ENCODE measurements at regions not wholly inside any gene's neighbourhood (a gene's known extent, or its start where the extent isn't known, plus 50 kb on each side); places are given as distances from the start of the nearest gene placed in this dataset.

DNA sequence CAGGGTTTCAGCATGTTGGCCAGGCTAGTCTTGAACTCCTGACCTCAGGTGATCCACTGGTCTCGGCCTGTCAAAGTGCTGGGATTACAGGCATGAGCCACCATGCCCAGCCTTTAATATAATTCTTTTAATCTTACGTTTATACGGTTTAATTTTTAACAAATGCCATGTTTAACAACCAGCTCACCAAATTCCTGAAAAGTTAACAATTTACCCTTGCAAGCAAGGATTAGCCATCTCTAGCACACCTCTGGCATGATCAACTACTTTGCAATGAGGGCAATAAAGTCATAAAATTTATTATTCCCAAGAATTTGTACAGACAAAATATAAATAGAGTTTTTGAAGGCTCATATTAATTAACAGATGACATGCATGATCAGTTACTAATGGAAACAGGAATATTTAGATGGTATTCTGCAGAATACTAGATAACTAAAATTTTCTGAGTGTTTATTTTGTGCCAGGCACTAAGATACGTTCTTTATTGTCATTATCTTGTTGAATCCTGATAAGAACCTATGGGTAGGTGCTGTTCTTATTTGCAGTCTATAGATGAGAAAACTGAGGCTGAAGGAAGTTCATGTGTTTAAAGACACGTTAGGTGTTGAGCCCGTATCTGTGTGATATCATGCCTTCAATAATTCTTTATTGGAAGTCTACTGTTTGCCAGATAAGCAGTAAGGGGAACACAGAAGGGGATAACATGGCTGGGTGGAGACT lies 190.1 kb downstream of the CDCA7 start:
- H3K4me1 ChIP-seq, result no peaks in the 10 kb centered on the region
- WGBS, 3 donors, result 78 to 84% (median 82%) methylated on average over 6 of the region's 6 CpGs
- H3K36me3 ChIP-seq (ENCODE audit: insufficient read depth in 1 of 2, low read depth in 1 of 2), result no peaks in the 10 kb centered on the region
- H3K4me3 ChIP-seq, result no peak overlapping the region
- no peaks in the 10 kb centered on the region for H3K27me3 ChIP-seq (ENCODE audit: insufficient read depth in 3 of 3, low read length in 2 of 3)
- DNase-seq (no peak), ATAC-seq (no peak)
- H3K9me3 ChIP-seq, result no peaks in the 10 kb centered on the region
- TF ChIP-seq, protein P1, sequence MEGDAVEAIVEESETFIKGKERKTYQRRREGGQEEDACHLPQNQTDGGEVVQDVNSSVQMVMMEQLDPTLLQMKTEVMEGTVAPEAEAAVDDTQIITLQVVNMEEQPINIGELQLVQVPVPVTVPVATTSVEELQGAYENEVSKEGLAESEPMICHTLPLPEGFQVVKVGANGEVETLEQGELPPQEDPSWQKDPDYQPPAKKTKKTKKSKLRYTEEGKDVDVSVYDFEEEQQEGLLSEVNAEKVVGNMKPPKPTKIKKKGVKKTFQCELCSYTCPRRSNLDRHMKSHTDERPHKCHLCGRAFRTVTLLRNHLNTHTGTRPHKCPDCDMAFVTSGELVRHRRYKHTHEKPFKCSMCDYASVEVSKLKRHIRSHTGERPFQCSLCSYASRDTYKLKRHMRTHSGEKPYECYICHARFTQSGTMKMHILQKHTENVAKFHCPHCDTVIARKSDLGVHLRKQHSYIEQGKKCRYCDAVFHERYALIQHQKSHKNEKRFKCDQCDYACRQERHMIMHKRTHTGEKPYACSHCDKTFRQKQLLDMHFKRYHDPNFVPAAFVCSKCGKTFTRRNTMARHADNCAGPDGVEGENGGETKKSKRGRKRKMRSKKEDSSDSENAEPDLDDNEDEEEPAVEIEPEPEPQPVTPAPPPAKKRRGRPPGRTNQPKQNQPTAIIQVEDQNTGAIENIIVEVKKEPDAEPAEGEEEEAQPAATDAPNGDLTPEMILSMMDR (IDR thresholded peaks at IDR 0.05), result no peak
- H3K27ac ChIP-seq, result no peak overlapping the region
- intact Hi-C loops (cut with DNase I), result no loop called here

DNA sequence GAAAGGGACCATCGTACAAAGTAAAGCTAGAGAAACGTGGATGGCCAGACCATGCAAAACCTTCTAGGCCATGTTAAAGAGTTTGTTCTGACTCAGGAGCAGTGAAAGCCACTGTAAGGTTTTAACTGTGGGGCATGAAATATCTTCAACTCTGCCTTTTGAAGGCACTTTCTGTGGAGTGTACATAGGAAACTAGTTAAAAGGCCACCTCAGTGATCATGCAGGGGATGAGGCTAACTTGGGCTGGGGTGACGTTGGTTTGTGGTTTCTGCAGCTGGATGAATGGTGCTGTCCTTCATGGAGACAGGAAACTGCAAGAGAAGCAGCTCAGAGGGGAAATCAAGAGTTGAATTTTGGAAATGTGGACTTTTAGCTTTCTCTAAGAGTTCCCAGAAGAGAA lies 190.7 kb downstream of the CDCA7 start:
- ATAC-seq, result no peak
- no peak overlapping the region for H3K4me3 ChIP-seq
- no peaks in the 10 kb centered on the region for H3K4me1 ChIP-seq
- intact Hi-C loops (cut with DNase I), result no loop called here
- WGBS, 3 donors, result 67 to 78% (median 76%) methylated on average over 3 of the region's 3 CpGs
- DNase-seq, result no peak
- TF ChIP-seq, protein P1 (IDR thresholded peaks at IDR 0.05), result no peak
- H3K27ac ChIP-seq, result no peak overlapping the region
- no peaks in the 10 kb centered on the region for H3K36me3 ChIP-seq (ENCODE audit: insufficient read depth in 1 of 2, low read depth in 1 of 2)
- no peaks in the 10 kb centered on the region for H3K9me3 ChIP-seq
- H3K27me3 ChIP-seq (ENCODE audit: insufficient read depth in 3 of 3, low read length in 2 of 3), result no peaks in the 10 kb centered on the region

DNA sequence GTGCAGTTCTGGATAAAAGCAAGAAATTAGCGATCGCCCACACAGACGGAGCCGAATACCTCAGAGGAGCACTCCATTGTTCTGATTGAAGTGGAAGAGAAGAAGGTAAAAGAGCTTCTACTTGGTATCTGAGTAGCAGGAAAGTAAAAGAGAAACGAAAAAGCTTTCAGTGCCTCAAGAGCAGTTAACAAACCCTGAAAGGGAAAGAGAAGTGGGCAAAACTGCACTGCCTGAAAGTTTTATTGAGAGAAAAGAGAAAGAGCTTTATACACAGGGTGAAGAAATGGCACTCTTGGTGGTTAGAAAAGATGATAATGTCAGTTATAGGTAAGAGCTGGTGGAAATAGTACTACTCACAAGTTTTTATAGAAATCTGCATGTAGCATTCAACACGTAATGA lies 192.8 kb downstream of the CDCA7 start:
- H3K9me3 ChIP-seq, result no peaks in the 10 kb centered on the region
- no peaks in the 10 kb centered on the region for H3K4me1 ChIP-seq
- H3K27me3 ChIP-seq (ENCODE audit: insufficient read depth in 3 of 3, low read length in 2 of 3), result no peaks in the 10 kb centered on the region
- intact Hi-C loops (cut with DNase I), result no loop called here
- 85 to 87% (median 87%) methylated on average over 6 of the region's 6 CpGs for WGBS, 3 donors
- TF ChIP-seq, protein P1 (IDR thresholded peaks at IDR 0.05), result no peak
- DNase-seq, result no peak
- H3K27ac ChIP-seq, result no peak overlapping the region
- no peaks in the 10 kb centered on the region for H3K36me3 ChIP-seq (ENCODE audit: insufficient read depth in 1 of 2, low read depth in 1 of 2)
- ATAC-seq, result no peak
- no peak overlapping the region for H3K4me3 ChIP-seq

DNA sequence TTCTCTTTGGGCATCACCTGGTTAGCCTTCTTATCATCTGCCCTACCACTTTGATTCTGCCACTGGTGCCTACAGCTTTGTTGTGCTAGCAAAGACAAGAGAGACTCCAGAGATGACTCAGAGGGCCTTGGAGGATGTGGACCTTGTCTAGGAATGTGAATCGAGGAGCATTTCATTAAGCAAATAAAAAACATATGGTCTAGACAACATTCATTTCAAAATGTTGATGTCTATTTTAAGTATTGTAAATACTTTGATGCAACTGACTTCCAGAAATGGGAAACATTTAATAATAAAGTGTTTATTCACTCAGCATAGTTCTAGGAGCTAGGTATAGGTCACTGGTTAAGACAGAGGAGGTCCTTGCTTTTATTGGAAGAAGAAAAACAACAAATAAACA lies 195.5 kb downstream of the CDCA7 start:
- H3K27me3 ChIP-seq (ENCODE audit: insufficient read depth in 3 of 3, low read length in 2 of 3), result no peaks in the 10 kb centered on the region
- intact Hi-C loops (cut with DNase I), result no loop called here
- no peaks in the 10 kb centered on the region for H3K4me1 ChIP-seq
- WGBS, 3 donors, result 74 to 80% (median 79%) methylated on average over 1 of the region's 1 CpG
- no peak overlapping the region for H3K27ac ChIP-seq
- DNase-seq, result no peak
- no peaks in the 10 kb centered on the region for H3K36me3 ChIP-seq (ENCODE audit: insufficient read depth in 1 of 2, low read depth in 1 of 2)
- H3K9me3 ChIP-seq, result no peaks in the 10 kb centered on the region
- TF ChIP-seq, protein P1 (IDR thresholded peaks at IDR 0.05), result no peak
- H3K4me3 ChIP-seq, result no peak overlapping the region
- ATAC-seq, result no peak

DNA sequence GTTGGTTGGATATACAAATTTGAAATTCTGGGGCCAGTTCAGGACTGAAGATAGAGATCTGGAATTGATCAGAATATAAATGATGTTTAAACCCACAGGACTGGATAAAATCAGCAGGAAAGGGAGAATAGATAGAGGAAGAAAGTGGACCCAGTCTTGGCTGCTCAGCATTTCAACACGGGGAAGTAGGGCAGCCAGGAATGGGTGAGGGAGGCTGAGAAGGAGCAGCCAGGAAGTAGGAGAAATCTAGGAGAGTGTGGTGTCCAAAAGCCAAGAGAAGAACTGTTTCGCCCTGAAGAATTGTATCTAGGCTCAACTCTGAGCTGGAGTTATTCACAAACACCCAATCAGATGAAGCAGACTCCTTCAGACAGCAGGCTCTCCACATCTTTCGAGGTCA lies 197.9 kb downstream of the CDCA7 start:
- DNase-seq (no peak), ATAC-seq (no peak)
- no peaks in the 10 kb centered on the region for H3K9me3 ChIP-seq
- intact Hi-C loops (cut with DNase I), result no loop called here
- WGBS, 3 donors, result 27 to 55% (median 51%) methylated on average over 3 of the region's 3 CpGs
- peaks cover 3% of the 10 kb centered on the region for H3K4me1 ChIP-seq
- no peaks in the 10 kb centered on the region for H3K36me3 ChIP-seq (ENCODE audit: insufficient read depth in 1 of 2, low read depth in 1 of 2)
- H3K27ac ChIP-seq, result no peak overlapping the region
- TF ChIP-seq, protein P1 (IDR thresholded peaks at IDR 0.05), result no peak
- H3K4me3 ChIP-seq, result no peak overlapping the region
- H3K27me3 ChIP-seq (ENCODE audit: insufficient read depth in 3 of 3, low read length in 2 of 3), result peaks cover 0 to 7% (median 6%) of the 10 kb centered on the region in 3 donors
